OCI-LY1 (cell line): ENCODE measurements at regions not wholly inside any gene's neighbourhood (a gene's known extent, or its start where the extent isn't known, plus 50 kb on each side); places are given as distances from the start of the nearest gene placed in this dataset.

Experiments
- H2AFZ ChIP-seq: fragments of 200-600 bp; sonication (generic), shearing (Covaris generic); 2 replicates; pipeline ENCODE4 v1.6.0; 2014; ENCODE audit warnings: antibody characterized with exemption, mild to moderate bottlenecking, low read length
- H3F3A ChIP-seq: fragments of 200-600 bp; sonication (generic), shearing (Covaris generic); 2 replicates; pipeline ENCODE4 v1.6.0; 2014; ENCODE audit warnings: mild to moderate bottlenecking, antibody characterized with exemption, low read length, moderate library complexity; ENCODE audit not compliant: insufficient read depth
- H3K27ac ChIP-seq: fragments of 200-600 bp; sonication (generic); 2 replicates; pipeline ENCODE4 v1.5.1; 2014; ENCODE audit warnings: low read length, mixed run types, mild to moderate bottlenecking, low read depth; ENCODE audit not compliant: poor library complexity, severe bottlenecking
- H3K27me3 ChIP-seq: fragments of 200-600 bp; sonication (generic); 2 replicates; pipeline ENCODE4 v1.6.0; 2014; ENCODE audit warnings: antibody characterized with exemption, mild to moderate bottlenecking, low read length, moderate library complexity; ENCODE audit not compliant: insufficient read depth
- H3K36me3 ChIP-seq: fragments of 200-600 bp; sonication (generic); 2 replicates; pipeline ENCODE4 v1.6.1; 2014; ENCODE audit warnings: mild to moderate bottlenecking, antibody characterized with exemption, low read length, moderate library complexity, mixed read lengths; ENCODE audit not compliant: insufficient read depth
- H3K4me1 ChIP-seq: fragments of 200-600 bp; sonication (generic); 2 replicates; pipeline ENCODE4 v1.5.1; 2014; ENCODE audit warnings: mild to moderate bottlenecking, low read length, moderate library complexity; ENCODE audit not compliant: insufficient read depth, severe bottlenecking
- H3K4me2 ChIP-seq: fragments of 200-600 bp; sonication (generic), shearing (Covaris generic); 2 replicates; pipeline ENCODE4 v1.6.1; 2014; ENCODE audit warnings: low read length
- H3K4me3 ChIP-seq: fragments of 200-600 bp; sonication (generic); 2 replicates; pipeline ENCODE4 v1.5.1; 2014; ENCODE audit warnings: low read length, low read depth, mild to moderate bottlenecking, mixed read lengths; ENCODE audit not compliant: poor library complexity, severe bottlenecking
- H3K79me2 ChIP-seq: fragments of 200-600 bp; shearing (Covaris generic); 2 replicates; pipeline ENCODE4 v1.6.1; 2016; ENCODE audit warnings: mixed run types, low read length, mixed read lengths; ENCODE audit not compliant: insufficient read depth
- H3K9ac ChIP-seq: fragments of 200-600 bp; sonication (generic), shearing (Covaris generic); 2 replicates; pipeline ENCODE4 v1.6.1; 2014; ENCODE audit warnings: mild to moderate bottlenecking, low read length, mixed read lengths
- H3K9me2 ChIP-seq: fragments of 200-600 bp; sonication (generic), shearing (Covaris generic); 2 replicates; pipeline ENCODE4 v1.6.1; 2014; ENCODE audit warnings: low read depth, mild to moderate bottlenecking, low read length, mixed read lengths
- H3K9me3 ChIP-seq: fragments of 200-600 bp; shearing (Covaris generic); 2 replicates; pipeline ENCODE4 v1.6.1; 2014; ENCODE audit warnings: low read length, mixed read lengths
- H4K20me1 ChIP-seq: fragments of 200-600 bp; sonication (generic), shearing (Covaris generic); 2 replicates; pipeline ENCODE4 v1.6.0; 2016; ENCODE audit warnings: mild to moderate bottlenecking, low read length; ENCODE audit not compliant: insufficient read depth
- EZH2 ChIP-seq: fragments of 200-600 bp; sonication (generic), shearing (Covaris generic); IDR thresholded peaks from 2 replicates; pipeline ENCODE4 v1.8.0; 2017; ENCODE audit warnings: borderline replicate concordance, mixed run types, mild to moderate bottlenecking, antibody characterized with exemption, low read length, moderate library complexity, mixed read lengths
- TF ChIP-seq, protein P1 (sequence below): fragments of 200-600 bp; sonication (generic), shearing (Covaris generic); IDR thresholded peaks from 2 replicates; pipeline ENCODE4 v1.5.1; 2017; ENCODE audit warnings: mild to moderate bottlenecking, antibody characterized with exemption, low read length, moderate library complexity, mixed read lengths

- H3K9me2 ChIP-seq: no peaks in the 10 kb centered on the region
- no peak overlapping the region for H2AFZ ChIP-seq
- H3K4me3 ChIP-seq: no peak overlapping the region
- H3K79me2 ChIP-seq: no peaks in the 10 kb centered on the region
- H3K36me3 ChIP-seq: no peaks in the 10 kb centered on the region
- no peaks in the 10 kb centered on the region for H3K4me1 ChIP-seq
- no peak overlapping the region for H3K4me2 ChIP-seq
- no peaks in the 10 kb centered on the region for H3K9me3 ChIP-seq
- TF ChIP-seq, protein P1, sequence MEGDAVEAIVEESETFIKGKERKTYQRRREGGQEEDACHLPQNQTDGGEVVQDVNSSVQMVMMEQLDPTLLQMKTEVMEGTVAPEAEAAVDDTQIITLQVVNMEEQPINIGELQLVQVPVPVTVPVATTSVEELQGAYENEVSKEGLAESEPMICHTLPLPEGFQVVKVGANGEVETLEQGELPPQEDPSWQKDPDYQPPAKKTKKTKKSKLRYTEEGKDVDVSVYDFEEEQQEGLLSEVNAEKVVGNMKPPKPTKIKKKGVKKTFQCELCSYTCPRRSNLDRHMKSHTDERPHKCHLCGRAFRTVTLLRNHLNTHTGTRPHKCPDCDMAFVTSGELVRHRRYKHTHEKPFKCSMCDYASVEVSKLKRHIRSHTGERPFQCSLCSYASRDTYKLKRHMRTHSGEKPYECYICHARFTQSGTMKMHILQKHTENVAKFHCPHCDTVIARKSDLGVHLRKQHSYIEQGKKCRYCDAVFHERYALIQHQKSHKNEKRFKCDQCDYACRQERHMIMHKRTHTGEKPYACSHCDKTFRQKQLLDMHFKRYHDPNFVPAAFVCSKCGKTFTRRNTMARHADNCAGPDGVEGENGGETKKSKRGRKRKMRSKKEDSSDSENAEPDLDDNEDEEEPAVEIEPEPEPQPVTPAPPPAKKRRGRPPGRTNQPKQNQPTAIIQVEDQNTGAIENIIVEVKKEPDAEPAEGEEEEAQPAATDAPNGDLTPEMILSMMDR: no peak
- no peak for TF ChIP-seq EZH2
- H4K20me1 ChIP-seq: no peaks in the 10 kb centered on the region
- no peak overlapping the region for H3K9ac ChIP-seq
- no peaks in the 10 kb centered on the region for H3F3A ChIP-seq
- no peaks in the 10 kb centered on the region for H3K27me3 ChIP-seq
- H3K27ac ChIP-seq: no peak overlapping the region
Measured at GRCh38 chr2:57597940-57598339, 448.7 kb upstream of the VRK2 start.

DNA sequence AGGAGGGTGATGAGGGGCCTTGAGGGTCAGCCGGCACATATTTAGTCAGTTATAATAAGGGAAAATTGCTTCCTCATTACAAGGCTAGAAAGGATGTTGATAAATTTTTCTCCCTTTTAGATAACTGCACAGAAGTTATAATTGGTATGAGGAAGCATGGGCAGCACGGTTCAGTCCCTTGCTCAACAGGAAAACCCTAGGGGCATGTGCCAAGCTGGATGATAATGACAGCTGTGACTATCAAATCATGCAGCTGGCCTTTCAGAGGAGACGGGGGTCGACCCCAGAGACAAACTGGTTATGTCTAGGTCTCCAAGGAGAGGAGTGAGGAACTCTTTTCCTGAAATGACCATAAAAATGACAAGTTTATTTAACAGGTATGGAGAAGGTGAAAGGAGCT, 448.1 kb upstream of the VRK2 start:
- Histone ChIP-seq H3K4me2 (no peak overlapping the region), H3K4me3 (no peak overlapping the region), H2AFZ (no peak overlapping the region)

GRCh38 chr2:57602733-57603132, 443.9 kb upstream of the VRK2 start:
- Histone ChIP-seq H3K4me3 (no peak overlapping the region), H3K4me2 (no peak overlapping the region), H4K20me1 (no peaks in the 10 kb centered on the region), H3F3A (no peaks in the 10 kb centered on the region), H3K4me1 (no peaks in the 10 kb centered on the region), H3K27ac (no peak overlapping the region), H2AFZ (no peak overlapping the region), H3K9ac (no peak overlapping the region), H3K79me2 (no peaks in the 10 kb centered on the region), H3K9me3 (no peaks in the 10 kb centered on the region), H3K9me2 (no peaks in the 10 kb centered on the region), H3K27me3 (no peaks in the 10 kb centered on the region), H3K36me3 (no peaks in the 10 kb centered on the region)
- TF ChIP-seq EZH2: no peak
- TF ChIP-seq, protein P1: no peak

More for the DNA sequence above, 448.1 kb upstream of the VRK2 start:
- Histone ChIP-seq H3K4me1 (no peaks in the 10 kb centered on the region), H3K9ac (no peak overlapping the region), H3K9me3 (no peaks in the 10 kb centered on the region), H3K79me2 (no peaks in the 10 kb centered on the region), H3F3A (no peaks in the 10 kb centered on the region), H3K27ac (no peak overlapping the region), H4K20me1 (no peaks in the 10 kb centered on the region), H3K27me3 (no peaks in the 10 kb centered on the region), H3K36me3 (no peaks in the 10 kb centered on the region), H3K9me2 (no peaks in the 10 kb centered on the region)
- no peak for TF ChIP-seq EZH2
- TF ChIP-seq, protein P1: no peak
